ENCODE measurements at regions not wholly inside any gene's neighbourhood (a gene's known extent, or its start where the extent isn't known, plus 50 kb on each side); places are given as distances from the start of the nearest gene placed in this dataset.
"Not testable (repeated sequence)": the region's sequence is repeated elsewhere in the genome, so short reads cannot be mapped to it uniquely, and the experiment has no call there.

DNA sequence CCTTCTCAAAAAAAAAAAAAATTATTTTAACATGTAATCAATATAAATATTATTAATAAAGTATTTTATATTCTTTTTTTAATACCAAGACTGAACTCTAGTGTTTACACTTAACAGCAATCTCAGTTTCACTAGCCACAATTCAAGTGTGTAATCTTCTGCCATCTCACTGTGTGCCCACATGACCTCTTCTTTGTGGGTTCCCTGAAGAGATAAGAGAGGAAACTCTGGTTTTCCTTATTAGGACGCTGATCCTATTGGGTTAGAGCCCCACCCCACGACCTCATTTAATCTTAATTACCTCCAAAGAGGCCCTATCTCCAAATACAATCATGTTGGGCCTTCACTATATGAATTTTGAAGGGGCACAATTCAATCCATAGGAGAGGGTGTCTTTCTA lies 177.6 kb downstream of the STK31 start:
- no peak for DNase-seq (ENCODE audit: low read depth in 2 of 2)

DNA sequence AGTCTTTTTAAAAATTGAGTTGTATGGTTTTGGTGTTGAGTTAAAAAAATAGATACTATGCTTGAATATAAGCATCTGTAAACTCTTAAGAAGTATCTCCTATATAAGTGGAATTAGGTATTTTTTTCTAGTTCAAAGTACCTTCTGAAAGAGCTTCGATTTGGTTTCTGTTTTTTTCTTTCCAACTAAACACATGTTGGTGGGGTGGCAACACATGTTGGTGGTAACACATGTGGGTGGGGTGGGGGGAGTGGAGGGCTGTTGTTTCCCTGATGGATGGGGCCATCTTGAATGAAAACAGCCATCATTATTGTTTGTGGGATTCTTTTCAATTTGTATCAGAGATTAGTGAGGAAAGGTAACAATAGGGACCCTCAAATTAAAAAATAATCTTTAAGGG lies 178.9 kb downstream of the STK31 start:
- no peak for DNase-seq (ENCODE audit: low read depth in 2 of 2)

DNA sequence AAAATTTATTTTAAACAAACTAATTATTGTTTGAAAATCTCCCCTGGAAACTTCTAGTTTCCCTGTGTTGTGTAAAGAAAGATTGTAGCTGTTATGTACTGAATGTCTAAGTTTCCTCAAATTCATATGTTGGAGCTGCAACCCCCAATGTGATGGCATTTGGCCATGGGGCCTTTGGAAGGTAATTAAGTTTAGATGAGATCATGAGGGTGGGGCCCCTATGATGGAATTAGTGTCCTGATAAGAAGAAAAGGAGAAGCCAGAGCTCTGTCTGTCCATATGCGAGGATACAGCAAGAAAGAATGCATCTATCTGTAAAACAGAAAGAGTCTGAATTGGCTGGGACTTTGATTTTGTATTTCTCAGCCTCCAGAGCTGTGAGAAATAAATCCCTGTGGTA lies 179.5 kb downstream of the STK31 start:
- no peak for DNase-seq (ENCODE audit: low read depth in 2 of 2)

DNA sequence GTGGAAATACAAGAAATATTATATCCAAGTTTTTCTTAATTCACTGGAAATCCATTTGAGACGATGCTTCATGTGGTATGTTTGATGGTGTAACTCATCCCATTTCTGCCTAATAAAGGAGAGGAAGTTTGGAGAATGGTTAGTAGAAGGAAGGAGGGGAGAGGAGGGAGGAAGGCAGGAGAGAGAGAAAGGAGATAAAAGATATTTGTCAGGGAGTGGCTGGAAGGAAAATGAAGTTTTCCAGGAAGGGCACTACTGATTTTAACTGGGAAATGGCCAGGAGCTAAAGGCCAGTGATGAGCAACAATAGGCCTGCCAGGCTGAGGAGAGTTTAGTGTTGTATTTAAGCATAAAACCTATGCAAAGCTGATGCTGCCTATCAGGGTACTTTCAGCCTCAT lies 182.0 kb downstream of the STK31 start:
- no peak for DNase-seq (ENCODE audit: low read depth in 2 of 2)

DNA sequence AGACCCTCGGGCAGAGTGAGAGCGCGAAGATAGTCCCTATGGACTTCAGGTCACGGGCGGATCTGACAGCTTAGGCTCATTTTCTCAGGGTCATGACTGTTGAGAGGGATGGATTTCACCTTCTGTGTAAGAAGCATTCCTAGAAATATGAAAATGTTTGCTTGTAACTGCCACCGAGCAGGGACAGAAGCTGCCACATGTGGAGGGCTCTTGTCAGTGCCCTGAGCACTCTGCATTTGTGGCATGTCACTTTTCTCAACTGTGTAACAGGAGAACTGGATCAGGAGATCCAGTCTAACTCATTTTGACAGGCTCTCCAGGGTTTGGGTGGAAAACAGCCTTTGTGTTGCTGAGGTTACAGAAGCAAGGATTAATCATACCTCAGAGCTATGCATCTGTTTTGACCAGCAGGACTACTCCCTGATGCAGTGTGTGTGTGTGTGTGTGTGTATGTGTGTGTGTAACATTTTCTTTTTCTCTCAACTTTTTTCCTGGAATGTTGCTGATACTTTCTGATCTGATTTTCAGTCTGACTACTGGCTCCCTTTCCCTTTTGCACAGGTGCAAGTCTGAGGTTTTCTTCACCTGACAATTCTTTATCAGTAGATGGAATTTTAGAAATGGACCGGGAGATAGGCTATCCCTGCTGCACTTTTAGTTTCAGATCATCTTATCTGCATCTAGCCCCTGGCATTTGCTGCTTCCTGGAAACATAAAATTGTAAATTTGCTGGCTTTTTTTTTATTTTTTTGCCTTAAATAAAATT lies 183.3 kb downstream of the STK31 start:
- no peak for DNase-seq (ENCODE audit: low read depth in 2 of 2)

DNA sequence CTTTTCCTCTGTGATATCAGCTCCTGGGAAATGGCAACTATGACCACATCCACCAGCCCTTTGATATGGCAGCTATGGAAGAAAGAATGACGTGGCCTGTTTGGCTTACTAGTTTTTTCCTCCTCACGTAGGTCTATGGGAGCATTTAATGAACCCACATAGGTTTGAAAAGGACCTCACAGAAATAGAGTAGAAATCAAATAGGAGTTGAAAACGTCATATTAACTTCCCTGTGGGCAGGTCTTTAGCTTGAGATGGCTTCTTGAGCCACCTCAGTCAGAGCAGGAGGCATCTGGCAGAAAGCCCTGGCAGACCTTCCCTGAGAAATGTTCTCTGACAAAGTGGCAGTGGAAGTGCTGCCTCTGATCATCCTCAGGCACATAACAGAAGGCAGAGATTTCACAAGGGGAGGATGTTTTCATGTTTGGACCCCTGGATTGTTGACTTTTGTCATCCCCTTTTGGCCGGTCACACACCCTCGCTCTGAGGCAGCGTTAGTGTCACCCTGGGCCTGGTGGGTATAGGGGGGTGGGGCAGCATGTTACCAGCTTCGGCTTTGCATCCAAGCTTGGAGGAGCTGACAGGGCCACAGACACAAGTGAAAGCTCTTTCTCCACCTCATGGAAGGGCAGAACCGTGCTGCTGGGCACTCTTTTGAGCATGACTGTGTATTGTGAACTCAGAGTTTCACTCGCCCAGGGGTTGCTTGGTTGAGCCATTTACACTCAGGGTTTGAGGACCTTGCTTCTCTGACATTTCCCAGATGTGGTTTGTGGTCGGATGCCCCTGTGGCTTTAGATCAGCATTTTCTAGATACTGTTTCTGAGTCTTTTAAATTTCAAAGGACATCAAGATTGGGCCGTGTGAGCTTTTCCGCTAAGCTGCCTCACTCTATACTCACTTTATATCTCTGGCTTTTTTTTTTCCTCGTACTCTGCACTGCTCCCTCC lies 184.2 kb downstream of the STK31 start:
- peak in 1 of 2 donors; percentile 2 for DNase-seq (ENCODE audit: low read depth in 2 of 2)

DNA sequence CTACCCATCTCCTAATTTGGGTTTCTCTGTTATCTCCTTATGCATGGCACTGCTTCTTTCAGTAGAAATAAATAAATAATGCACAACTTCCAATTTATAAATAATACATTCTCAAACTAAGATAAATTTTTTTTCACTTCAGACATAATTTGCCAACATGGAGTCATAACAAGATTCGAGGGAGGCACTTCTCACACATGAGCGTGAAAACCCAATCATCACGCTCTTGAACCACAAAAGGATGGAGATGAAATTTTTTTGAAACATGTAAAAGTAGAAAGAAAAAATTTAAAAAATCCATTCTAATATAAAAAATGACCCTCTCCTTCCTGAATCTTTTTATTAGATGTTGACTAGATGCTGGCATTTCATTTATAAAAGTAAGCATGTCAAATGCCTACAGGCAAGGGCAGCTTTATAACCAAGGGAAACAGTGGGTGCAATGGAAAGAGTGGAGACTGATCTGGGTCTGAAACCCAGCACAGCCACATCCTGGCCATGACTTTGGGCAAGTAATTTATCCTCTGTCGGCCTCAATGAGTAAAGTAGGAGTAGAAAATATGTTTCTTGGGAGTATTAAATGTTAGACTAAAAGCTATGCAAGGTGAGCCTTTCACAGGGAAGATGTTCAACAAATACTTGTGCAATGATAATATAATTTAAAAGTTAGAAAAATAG lies 185.0 kb downstream of the STK31 start:
- DNase-seq (ENCODE audit: low read depth in 2 of 2) = no peak

DNA sequence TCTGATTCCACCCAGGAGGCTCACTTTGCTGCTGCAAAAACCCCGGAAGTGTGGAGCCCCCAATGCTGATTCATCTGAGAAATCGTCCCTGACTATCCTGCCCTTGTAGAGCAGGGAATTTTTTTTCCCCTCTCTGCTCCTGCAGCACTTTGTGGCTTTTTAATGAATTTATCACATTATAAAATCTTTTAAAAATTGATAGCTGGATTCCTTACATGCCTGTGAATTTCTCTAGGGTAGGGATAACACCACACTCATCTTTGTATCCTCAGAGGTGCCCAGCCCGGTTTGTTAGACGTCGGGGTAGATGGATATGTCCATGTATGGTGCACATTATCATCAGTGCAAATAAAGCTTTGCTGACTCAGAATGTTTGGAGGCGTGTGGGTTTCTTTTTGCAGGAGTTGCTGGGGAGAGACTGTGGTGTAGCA lies 185.7 kb downstream of the STK31 start:
- no peak for DNase-seq (ENCODE audit: low read depth in 2 of 2)

DNA sequence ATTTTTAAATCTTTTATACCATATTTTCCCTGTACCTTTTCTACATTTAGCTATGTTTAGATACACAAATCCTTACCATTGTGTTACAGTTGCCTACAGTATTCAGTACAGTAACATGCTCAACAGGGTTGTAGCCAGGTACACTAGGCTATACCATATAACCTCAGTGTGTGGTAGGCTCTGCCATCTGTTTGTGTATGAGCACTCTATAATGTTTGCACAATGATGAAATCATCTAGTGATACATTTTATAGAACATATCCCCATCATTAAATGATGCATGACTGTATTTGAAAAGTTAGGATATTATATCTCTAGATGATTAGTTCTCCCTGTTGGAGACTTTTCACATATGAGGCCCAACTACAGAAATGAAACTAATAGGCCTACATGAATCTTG lies 188.6 kb downstream of the STK31 start:
- DNase-seq (ENCODE audit: low read depth in 2 of 2) = no peak

DNA sequence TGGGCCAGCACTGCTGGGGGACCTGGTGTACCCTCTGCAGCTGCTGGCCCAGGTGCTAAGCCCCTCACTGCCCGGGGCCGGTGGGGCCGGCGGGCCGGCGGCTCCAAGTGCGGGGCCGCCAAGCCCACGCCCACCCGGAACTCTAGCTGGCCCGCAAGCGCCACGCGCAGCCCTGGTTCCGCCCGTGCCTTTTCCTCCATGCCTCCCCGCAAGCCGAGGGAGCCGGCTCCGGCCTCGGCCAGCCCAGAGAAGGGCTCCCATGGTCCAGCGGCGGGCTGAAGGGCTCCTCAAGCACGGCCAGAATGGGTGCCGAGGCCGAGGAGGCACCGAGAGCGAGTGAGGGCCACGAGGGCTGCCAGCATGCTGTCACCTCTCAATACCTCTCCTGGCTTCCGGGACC lies 194.9 kb downstream of the STK31 start:
- DNase-seq (ENCODE audit: low read depth in 2 of 2) = not testable (repeated sequence)

DNA sequence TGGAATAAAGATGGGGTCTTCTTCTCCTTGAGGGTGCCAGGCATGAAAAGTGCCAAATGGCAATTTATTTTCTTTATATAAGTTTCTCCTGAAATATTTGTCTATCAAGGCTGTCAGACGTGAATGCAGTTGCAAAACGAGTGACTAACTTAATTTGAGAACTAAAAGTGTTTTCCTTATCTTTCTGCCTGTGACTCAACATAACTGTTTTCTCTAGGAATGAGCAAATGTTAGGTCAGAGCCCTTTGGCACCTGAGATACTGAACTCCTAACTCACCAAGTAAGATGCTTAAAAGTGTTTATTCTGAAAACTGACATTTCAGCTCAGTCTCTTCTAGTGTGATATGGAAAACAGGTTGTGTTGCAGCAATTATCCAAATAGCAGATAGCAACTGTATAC lies 197.0 kb downstream of the STK31 start:
- no peak for DNase-seq (ENCODE audit: low read depth in 2 of 2)

DNA sequence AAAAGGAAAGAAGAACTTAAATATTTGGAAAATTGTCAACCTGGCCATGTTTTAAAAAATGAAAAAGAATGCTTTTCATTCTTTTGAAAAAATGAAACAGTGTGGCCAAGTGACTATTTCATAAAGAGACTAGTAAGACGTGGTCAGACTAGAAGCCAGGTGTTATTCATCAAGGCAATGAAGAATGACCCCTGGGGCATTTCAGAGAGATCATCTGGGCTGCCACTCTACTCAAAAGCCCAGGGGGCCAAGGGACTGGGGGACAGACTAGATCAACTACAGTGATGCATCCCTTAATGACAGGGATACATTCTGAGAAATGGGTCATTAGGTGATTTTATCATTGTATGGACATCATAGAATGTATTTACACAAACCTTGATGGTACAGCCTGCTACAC lies 199.4 kb downstream of the STK31 start:
- DNase-seq (ENCODE audit: low read depth in 2 of 2) = no peak

DNA sequence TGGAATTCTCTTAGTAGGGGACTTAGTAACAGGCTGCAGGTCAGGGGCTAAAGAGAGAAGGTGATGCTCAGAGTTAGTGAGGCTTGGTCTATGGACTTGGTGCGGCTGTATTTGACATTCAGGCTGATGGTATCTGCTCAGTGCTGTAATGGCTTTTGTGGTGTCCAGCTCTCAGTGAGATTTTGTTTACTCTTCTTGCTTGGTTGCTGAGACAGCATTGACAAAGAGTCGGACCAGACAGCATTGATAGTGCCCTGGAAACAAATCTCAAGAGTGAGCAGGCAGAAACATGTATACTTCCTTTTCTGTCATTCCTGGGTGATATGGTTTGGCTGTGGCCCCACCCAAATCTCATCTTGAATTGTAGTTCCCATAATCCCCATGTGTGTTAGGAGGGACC lies 202.0 kb downstream of the STK31 start:
- no peak for DNase-seq (ENCODE audit: low read depth in 2 of 2)

DNA sequence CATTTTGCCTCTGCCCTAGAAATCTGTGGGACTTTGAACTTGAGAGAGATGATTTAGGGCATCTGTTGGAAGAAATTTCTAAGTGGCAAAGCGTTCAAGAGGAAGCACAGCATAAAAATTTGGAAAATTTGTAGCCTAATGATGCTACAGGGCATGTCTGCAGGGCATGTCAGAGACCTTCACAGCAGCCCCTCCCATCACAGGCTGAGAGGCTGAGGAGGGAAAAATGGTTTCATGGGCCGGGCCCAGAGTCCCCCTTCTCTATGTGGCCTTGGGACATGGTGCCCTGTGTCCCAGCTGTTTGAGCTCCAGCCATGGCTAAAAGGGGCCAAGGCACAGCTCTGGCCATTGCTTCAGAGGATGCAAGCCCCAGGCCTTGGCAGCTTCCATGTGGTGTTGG lies 203.0 kb downstream of the STK31 start:
- DNase-seq (ENCODE audit: low read depth in 2 of 2) = no peak

DNA sequence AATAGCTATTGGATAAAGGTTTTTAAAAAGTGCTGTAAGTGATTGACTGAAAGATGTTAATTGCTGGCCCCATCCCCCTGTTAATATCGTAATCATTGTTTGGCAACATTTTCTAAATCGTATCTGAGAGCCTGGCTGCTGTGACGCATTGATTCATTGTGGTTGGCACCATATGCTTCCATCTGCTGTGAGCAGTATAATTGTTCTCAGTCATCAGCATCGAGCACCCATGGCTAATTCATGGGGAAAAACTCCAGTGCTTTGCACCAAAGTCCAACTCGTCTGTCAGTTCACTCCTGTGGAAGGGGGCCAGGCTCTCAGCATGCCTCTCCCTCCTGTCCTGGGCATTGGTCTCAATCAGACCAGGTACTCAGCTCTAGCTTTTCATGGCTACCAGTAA lies 205.2 kb downstream of the STK31 start:
- no peak for DNase-seq (ENCODE audit: low read depth in 2 of 2)

DNA sequence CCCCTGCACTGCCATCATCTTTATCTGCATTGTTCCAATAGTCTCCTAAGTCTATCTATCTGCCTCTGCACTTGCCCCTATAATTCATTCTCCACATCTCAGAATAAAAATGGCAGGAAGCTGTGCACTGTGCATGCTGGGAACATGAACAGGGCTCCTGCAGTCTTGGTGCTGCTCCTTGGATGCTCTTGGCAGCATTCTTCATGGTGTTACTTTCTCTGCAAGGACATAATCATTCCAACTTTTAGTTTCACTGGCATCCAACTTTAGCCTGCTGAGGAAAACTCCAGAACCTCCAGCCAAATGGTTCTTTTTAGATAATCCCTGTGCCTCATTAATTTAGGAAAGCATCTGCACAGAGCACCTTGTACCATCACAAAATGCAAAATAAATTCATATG lies 208.3 kb downstream of the STK31 start:
- no peak for DNase-seq (ENCODE audit: low read depth in 2 of 2)

DNA sequence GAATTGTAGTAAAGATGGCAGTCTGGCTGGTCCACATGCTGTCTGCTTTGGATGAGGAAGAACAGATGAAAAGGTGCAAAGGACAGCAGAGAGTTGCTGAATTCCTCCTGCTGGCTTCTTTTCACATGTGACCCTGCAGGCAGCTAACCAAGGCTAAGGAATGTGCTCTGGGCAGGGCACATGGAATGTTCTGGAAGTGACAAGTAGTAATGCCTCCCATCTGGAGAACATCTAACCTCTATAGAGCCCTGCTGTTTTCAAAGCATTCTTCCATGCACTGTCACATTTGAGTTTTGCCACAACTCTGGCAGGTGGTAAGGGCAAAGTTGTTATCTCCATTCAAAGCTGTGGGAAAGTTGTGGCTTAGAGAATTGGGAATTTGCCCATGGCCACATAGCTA lies 208.8 kb downstream of the STK31 start:
- no peak for DNase-seq (ENCODE audit: low read depth in 2 of 2)

DNA sequence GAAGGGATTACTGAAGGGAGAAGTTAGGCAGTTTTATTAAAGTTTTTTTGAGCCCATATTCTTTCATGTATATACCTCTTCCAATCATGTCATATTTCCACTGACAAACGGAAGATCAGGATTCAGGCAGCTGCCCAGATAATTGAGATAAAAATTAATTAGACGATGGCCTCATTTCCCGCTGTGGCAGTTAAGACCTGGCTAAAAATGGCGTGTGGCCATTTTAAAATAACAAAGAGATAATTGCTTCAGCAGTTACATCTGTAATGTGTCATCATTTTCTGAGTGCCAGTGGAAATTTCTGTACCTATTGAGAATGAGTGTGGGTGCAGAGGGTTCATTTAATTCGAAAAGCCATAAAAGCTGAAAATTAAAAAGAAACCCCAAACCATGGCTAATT lies 215.1 kb downstream of the STK31 start:
- no peak for DNase-seq (ENCODE audit: low read depth in 2 of 2)

DNA sequence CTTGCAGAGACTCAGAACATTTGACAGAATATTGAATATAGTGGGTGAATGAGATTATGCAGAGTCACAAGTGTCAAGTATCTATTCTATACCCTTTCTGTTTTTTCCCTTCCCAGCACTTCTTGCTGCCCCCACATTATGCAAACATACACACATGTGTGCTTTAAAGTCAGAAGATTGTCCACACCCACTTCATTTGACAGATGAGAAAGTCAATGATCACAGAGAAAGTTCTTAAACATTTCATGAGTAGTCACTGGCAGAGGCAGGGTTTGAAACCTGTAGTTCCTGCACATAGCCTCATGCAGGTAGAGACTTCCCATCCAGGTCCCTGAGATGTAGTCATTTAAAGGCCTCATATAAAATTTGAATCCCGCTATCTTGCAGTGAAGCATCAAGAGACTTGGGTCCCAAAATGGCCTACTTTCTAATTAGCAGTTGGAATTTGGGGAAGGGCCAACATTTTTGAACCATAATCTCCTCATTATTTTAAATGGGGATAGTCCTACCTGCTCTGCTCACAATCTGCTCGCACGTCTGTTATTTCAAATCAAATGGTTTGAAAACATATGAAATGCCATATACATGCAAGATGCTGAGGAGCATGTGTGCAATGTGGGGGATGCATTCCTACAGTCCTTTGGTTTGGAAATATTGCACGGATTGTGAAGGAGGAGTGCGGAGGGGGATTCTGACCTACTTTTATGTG lies 217.8 kb downstream of the STK31 start:
- DNase-seq (ENCODE audit: low read depth in 2 of 2) = no peak

DNA sequence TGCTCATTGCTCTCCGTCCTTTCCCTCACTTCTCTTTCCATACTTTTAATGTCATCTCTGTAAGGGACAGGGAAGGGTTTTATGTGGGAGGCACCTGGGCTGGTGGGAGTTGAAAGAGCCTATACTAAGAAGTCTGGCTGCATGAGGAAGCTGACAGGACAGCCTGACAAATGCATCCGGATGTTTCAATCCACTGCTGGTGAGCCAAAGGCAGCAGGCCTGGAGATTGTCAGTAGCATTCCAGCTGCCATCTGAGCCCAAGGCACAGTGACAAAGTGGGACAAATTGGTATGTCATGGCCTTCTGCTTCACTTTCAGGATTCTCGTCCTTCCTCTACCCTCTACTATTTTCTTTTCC lies 218.4 kb downstream of the STK31 start:
- DNase-seq (ENCODE audit: low read depth in 2 of 2) = no peak

DNA sequence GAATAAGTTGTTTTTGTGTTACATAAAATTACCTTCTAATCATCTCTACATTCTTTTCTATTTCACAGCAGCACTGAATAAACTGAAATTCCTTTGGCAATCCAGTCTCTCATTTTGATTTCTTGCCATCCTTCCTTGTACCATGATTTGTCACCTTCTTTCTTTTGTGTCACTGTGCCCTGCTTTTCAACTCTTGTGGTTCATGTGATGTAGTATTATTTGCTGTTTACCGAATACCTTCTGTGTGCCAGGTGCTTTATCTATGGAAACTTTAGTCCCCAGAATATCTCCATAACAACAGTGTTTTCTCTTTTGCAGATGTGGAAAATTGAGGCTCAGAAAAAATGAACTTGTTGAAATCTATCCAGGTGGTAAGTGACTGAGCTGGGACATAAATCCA lies 220.3 kb downstream of the STK31 start:
- no peak for DNase-seq (ENCODE audit: low read depth in 2 of 2)

DNA sequence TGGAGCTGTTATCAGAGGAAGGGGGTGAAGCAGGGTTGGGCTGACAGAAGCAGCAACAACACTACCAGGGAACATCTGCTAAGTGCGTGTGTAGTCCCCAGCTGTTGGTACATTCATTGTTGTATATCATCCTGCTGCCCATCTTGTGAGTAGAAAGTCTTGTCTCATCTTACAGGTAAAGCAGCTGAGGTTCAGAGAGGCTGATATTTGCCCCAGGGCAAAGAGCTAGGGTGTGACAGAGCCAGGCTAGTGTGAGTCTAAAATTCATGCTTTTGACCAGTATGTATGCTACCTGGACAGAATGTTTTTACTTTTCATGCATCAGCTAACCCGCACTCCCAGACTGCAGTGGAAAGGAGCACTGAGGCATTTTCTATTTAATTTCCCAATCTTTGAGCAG lies 221.6 kb downstream of the STK31 start:
- DNase-seq (ENCODE audit: low read depth in 2 of 2) = no peak
